BJ (cell line): ENCODE measurements at regions not wholly inside any gene's neighbourhood (a gene's known extent, or its start where the extent isn't known, plus 50 kb on each side); places are given as distances from the start of the nearest gene placed in this dataset.

Experiments used
- CTCF ChIA-PET: fragments of 350-600 bp; formaldehyde crosslinking; extraction: SDS; loops from one replicate; lab custom pipeline; 2021; ENCODE audit warnings: antibody characterized with exemption, inconsistent platforms; lab: Yijun Ruan, JAX
- POLR2A ChIA-PET: fragments of 300-600 bp; sonication (Branson Sonifier 250); formaldehyde crosslinking; extraction: SDS; loops from one replicate; lab custom pipeline; 2021; ENCODE audit warnings: antibody characterized with exemption; lab: Charles Lee
- DNase-seq: peaks from one replicate; pipeline ENCODE4 v3.0.0-alpha.2; 2011; ENCODE audit warnings: low read depth
- H3K27me3 ChIP-seq: 2 replicates; pipeline ENCODE4 v1.6.0; 2011; ENCODE audit warnings: low read length; ENCODE audit not compliant: control insufficient read depth, insufficient read depth
- H3K36me3 ChIP-seq: 2 replicates; pipeline ENCODE4 v1.5.1; 2011; ENCODE audit warnings: low read length; ENCODE audit not compliant: control insufficient read depth, insufficient read depth
- H3K4me3 ChIP-seq: 2 replicates; pipeline ENCODE4 v1.5.1; 2011; ENCODE audit warnings: low read depth, mild to moderate bottlenecking, control low read depth, low read length
- CTCF ChIP-seq: IDR thresholded peaks from 2 replicates; pipeline ENCODE4 v1.5.1; 2011; ENCODE audit warnings: low read depth, mild to moderate bottlenecking, control low read depth, inconsistent platforms, low read length, moderate library complexity; ENCODE audit not compliant: insufficient read depth

GRCh38 chr10:107418085-107418806, 253.7 kb upstream of the SORCS1 start:
- H3K4me3 ChIP-seq = no peak overlapping the region
- no peak for DNase-seq
- no peaks in the 10 kb centered on the region for H3K27me3 ChIP-seq
- ChIA-PET POLR2A (no interaction called here), CTCF (no interaction called here)
- no peaks in the 10 kb centered on the region for H3K36me3 ChIP-seq
- no peak for TF ChIP-seq CTCF

- POLR2A ChIA-PET = no interaction called here
- Histone ChIP-seq H3K4me3 (no peak overlapping the region), H3K27me3 (no peaks in the 10 kb centered on the region), H3K36me3 (no peaks in the 10 kb centered on the region)
- CTCF ChIA-PET = no interaction called here
- no peak for TF ChIP-seq CTCF
- DNase-seq = no peak
Measured at GRCh38 chr10:107417446-107417845, 252.9 kb upstream of the SORCS1 start.

- Histone ChIP-seq H3K4me3 (no peak overlapping the region), H3K36me3 (no peaks in the 10 kb centered on the region), H3K27me3 (no peaks in the 10 kb centered on the region)
- POLR2A ChIA-PET = no interaction called here
- CTCF ChIA-PET = no interaction called here
- DNase-seq = no peak
- TF ChIP-seq CTCF = no peak
Measured at GRCh38 chr10:107415446-107415845, 250.9 kb upstream of the SORCS1 start.

GRCh38 chr10:107413971-107414370, 249.5 kb upstream of the SORCS1 start:
- Histone ChIP-seq H3K27me3 (no peaks in the 10 kb centered on the region), H3K4me3 (no peak overlapping the region), H3K36me3 (no peaks in the 10 kb centered on the region)
- ChIA-PET CTCF (no interaction called here), POLR2A (no interaction called here)
- no peak for DNase-seq
- TF ChIP-seq CTCF = no peak

- no peaks in the 10 kb centered on the region for H3K27me3 ChIP-seq
- CTCF ChIA-PET = interaction anchor here (0.6 to 1.9 kb wide), 2 partner anchors 405 to 1239 kb away, joined by 6 to 7 read pairs; no protein-coding TSS in a partner anchor
- POLR2A ChIA-PET = no interaction called here
- H3K4me3 ChIP-seq = no peak overlapping the region
- TF ChIP-seq CTCF = 0 out of 2 replicates have a peak, but pooled peaks have one; percentile 13
- DNase-seq = no peak
- no peaks in the 10 kb centered on the region for H3K36me3 ChIP-seq
Measured at GRCh38 chr10:107409522-107409921, 245.0 kb upstream of the SORCS1 start.
